ENCODE measurements at regions not wholly inside any gene's neighbourhood (a gene's known extent, or its start where the extent isn't known, plus 50 kb on each side); places are given as distances from the start of the nearest gene placed in this dataset.

- DNase-seq = no peak
These were observed 51.5 kb downstream of the IRAG1 start for GRCh38 chr11:10641912-10642697.

GRCh38 chr11:10641177-10641911 is 52.2 kb downstream of the IRAG1 start:
- DNase-seq = no peak

- no peak for DNase-seq
These were observed 53.2 kb downstream of the IRAG1 start for GRCh38 chr11:10640308-10640707.

GRCh38 chr11:10639350-10639749 is 54.2 kb downstream of the IRAG1 start:
- DNase-seq = no peak

- no peak for DNase-seq
These were observed 55.1 kb downstream of the IRAG1 start for GRCh38 chr11:10638316-10638925.

- no peak for DNase-seq
These were observed 55.8 kb downstream of the IRAG1 start for GRCh38 chr11:10637731-10638151.

- DNase-seq = no peak
These were observed 59.1 kb downstream of the IRAG1 start for GRCh38 chr11:10634407-10634806.

- no peak for DNase-seq
These were observed 60.3 kb downstream of the IRAG1 start for GRCh38 chr11:10633261-10633660.

GRCh38 chr11:10632483-10632882 is 61.1 kb downstream of the IRAG1 start:
- DNase-seq = no peak

- no peak for DNase-seq
These were observed 61.8 kb downstream of the IRAG1 start for GRCh38 chr11:10631761-10632160.

- no peak for DNase-seq
These were observed 61.0 kb upstream of the LYVE1 start for GRCh38 chr11:10629411-10630002.

- DNase-seq = no peak
These were observed 60.2 kb upstream of the LYVE1 start for GRCh38 chr11:10628508-10629236.

GRCh38 chr11:10627816-10628215 is 59.4 kb upstream of the LYVE1 start:
- no peak for DNase-seq

- DNase-seq = no peak
These were observed 58.8 kb upstream of the LYVE1 start for GRCh38 chr11:10627291-10627690.

GRCh38 chr11:10625982-10626311 is 57.5 kb upstream of the LYVE1 start:
- no peak for DNase-seq

- DNase-seq = no peak
These were observed 57.0 kb upstream of the LYVE1 start for GRCh38 chr11:10625281-10625981.

- DNase-seq = no peak
These were observed 55.6 kb upstream of the LYVE1 start for GRCh38 chr11:10623797-10624761.

- DNase-seq = peak; percentile 17
These were observed 54.7 kb upstream of the LYVE1 start for GRCh38 chr11:10622957-10623791.

- no peak for DNase-seq
These were observed 53.6 kb upstream of the LYVE1 start for GRCh38 chr11:10622108-10622507.

- no peak for DNase-seq
These were observed 50.7 kb upstream of the LYVE1 start for GRCh38 chr11:10619131-10619680.

All from CD4-positive, alpha-beta T cell treated with Interleukin-12 subunit alpha and Interleukin-12 subunit beta, for 1 hour (primary cell).